ENCODE measurements at regions not wholly inside any gene's neighbourhood (a gene's known extent, or its start where the extent isn't known, plus 50 kb on each side); places are given as distances from the start of the nearest gene placed in this dataset.

- Histone ChIP-seq H3K27me3 (no peaks in the 10 kb centered on the region), H3K4me3 (no peak overlapping the region), H3K36me3 (ENCODE audit: low read depth, missing control alignments) (no peaks in the 10 kb centered on the region), H3K9me3 (no peaks in the 10 kb centered on the region), H3K27ac (no peak overlapping the region), H3K4me1 (no peaks in the 10 kb centered on the region)
- WGBS, 2 donors: 84 to 93% methylated on average over 8 of the region's 8 CpGs
- TF ChIP-seq CTCF (IDR thresholded peaks at IDR 0.05): no peak
- no peak for TF ChIP-seq POLR2A (IDR thresholded peaks at IDR 0.05)
- intact Hi-C loops (cut with DNase I; ENCODE audit: low total_unique reads): no loop called here
- DNase-seq: no peak
Observed at GRCh38 chr2:164164602-164165001, 428.8 kb upstream of the FIGN start.

- H3K36me3 ChIP-seq (ENCODE audit: low read depth, missing control alignments): no peaks in the 10 kb centered on the region
- no peaks in the 10 kb centered on the region for H3K27me3 ChIP-seq
- H3K4me1 ChIP-seq: no peaks in the 10 kb centered on the region
- no peak for TF ChIP-seq CTCF (IDR thresholded peaks at IDR 0.05)
- no peaks in the 10 kb centered on the region for H3K9me3 ChIP-seq
- intact Hi-C loops (cut with DNase I; ENCODE audit: low total_unique reads): no loop called here
- no peak for DNase-seq
- H3K4me3 ChIP-seq: no peak overlapping the region
- no peak overlapping the region for H3K27ac ChIP-seq
Observed at GRCh38 chr2:164155558-164155957, 419.8 kb upstream of the FIGN start.

GRCh38 chr2:164151522-164151921, 415.7 kb upstream of the FIGN start:
- no peak overlapping the region for H3K4me3 ChIP-seq
- H3K27ac ChIP-seq: no peak overlapping the region
- H3K4me1 ChIP-seq: no peaks in the 10 kb centered on the region
- H3K9me3 ChIP-seq: no peaks in the 10 kb centered on the region
- no peak for DNase-seq
- intact Hi-C loops (cut with DNase I; ENCODE audit: low total_unique reads): no loop called here
- 67 to 73% methylated on average over 5 of the region's 5 CpGs for WGBS, 2 donors
- no peak for TF ChIP-seq CTCF (IDR thresholded peaks at IDR 0.05)
- TF ChIP-seq POLR2A (IDR thresholded peaks at IDR 0.05): no peak
- no peaks in the 10 kb centered on the region for H3K36me3 ChIP-seq (ENCODE audit: low read depth, missing control alignments)
- no peaks in the 10 kb centered on the region for H3K27me3 ChIP-seq

- H3K9me3 ChIP-seq: no peaks in the 10 kb centered on the region
- H3K4me3 ChIP-seq: no peak overlapping the region
- no peak overlapping the region for H3K27ac ChIP-seq
- DNase-seq: no peak
- TF ChIP-seq POLR2A (IDR thresholded peaks at IDR 0.05): no peak
- TF ChIP-seq CTCF (IDR thresholded peaks at IDR 0.05): no peak
- no peaks in the 10 kb centered on the region for H3K27me3 ChIP-seq
- intact Hi-C loops (cut with DNase I; ENCODE audit: low total_unique reads): no loop called here
- H3K4me1 ChIP-seq: no peaks in the 10 kb centered on the region
- no peaks in the 10 kb centered on the region for H3K36me3 ChIP-seq (ENCODE audit: low read depth, missing control alignments)
Observed at GRCh38 chr2:164150604-164151003, 414.8 kb upstream of the FIGN start.

GRCh38 chr2:164146441-164146840, 410.6 kb upstream of the FIGN start:
- H3K4me1 ChIP-seq: no peaks in the 10 kb centered on the region
- TF ChIP-seq CTCF (IDR thresholded peaks at IDR 0.05): no peak
- no peak for TF ChIP-seq POLR2A (IDR thresholded peaks at IDR 0.05)
- H3K36me3 ChIP-seq (ENCODE audit: low read depth, missing control alignments): no peaks in the 10 kb centered on the region
- no peak overlapping the region for H3K27ac ChIP-seq
- H3K9me3 ChIP-seq: no peaks in the 10 kb centered on the region
- no peak for DNase-seq
- H3K4me3 ChIP-seq: no peak overlapping the region
- intact Hi-C loops (cut with DNase I; ENCODE audit: low total_unique reads): no loop called here
- no peaks in the 10 kb centered on the region for H3K27me3 ChIP-seq

Data from testis (tissue), 2 donors.